Adrenal gland (tissue), 5 donors: ENCODE measurements at regions not wholly inside any gene's neighbourhood (a gene's known extent, or its start where the extent isn't known, plus 50 kb on each side); places are given as distances from the start of the nearest gene placed in this dataset.

Experiments used
- CTCF ChIP-seq, 6 experiments: fragments of 450-650 bp in 4 of 6; fragments of 200-600 bp in 2 of 6; sonication (generic) in 1 of 6; IDR thresholded peaks; 1 replicate in 5 of 6; 2 replicates in 1 of 6; pipeline versions ENCODE4 v1.5.1 to v1.8.0; 2016 to 2021; ENCODE audit warnings: antibody characterized with exemption in 6 of 6, mild to moderate bottlenecking in 2 of 6, moderate library complexity in 1 of 6
- POLR2A ChIP-seq, 2 donors: fragments of 450-650 bp; IDR thresholded peaks; one replicate each; pipeline ENCODE4 v1.6.1; 2017; ENCODE audit warnings: antibody characterized with exemption in 2 of 2, mild to moderate bottlenecking in 2 of 2, moderate library complexity in 1 of 2
- donor health status: DM: no; HTN: no; CAD: no.

- TF ChIP-seq CTCF (IDR thresholded peaks at IDR 0.05) = no peak
- TF ChIP-seq POLR2A (IDR thresholded peaks at IDR 0.05) = no peak
Measured at GRCh38 chr16:13435415-13435814, 484.5 kb upstream of the ERCC4 start.
